Neural progenitor cell (in vitro differentiated cells): ENCODE measurements at regions not wholly inside any gene's neighbourhood (a gene's known extent, or its start where the extent isn't known, plus 50 kb on each side); places are given as distances from the start of the nearest gene placed in this dataset.

ENCODE experiments used
- EZH2 ChIP-seq: fragments of 200-600 bp; sonication (generic); IDR thresholded peaks from 2 replicates; pipeline ENCODE4 v1.6.1; 2017; ENCODE audit warnings: antibody characterized with exemption, mild to moderate bottlenecking, moderate library complexity
- EZH2phosphoT487 ChIP-seq: fragments of 200-600 bp; sonication (generic); IDR thresholded peaks from 2 replicates; pipeline ENCODE4 v1.6.1; 2017; ENCODE audit warnings: antibody characterized with exemption
- TF ChIP-seq, protein P1 (sequence below): fragments of 200-600 bp; sonication (generic); IDR thresholded peaks from 2 replicates; pipeline ENCODE4 v1.5.1; 2017; ENCODE audit warnings: antibody characterized with exemption, mild to moderate bottlenecking

DNA sequence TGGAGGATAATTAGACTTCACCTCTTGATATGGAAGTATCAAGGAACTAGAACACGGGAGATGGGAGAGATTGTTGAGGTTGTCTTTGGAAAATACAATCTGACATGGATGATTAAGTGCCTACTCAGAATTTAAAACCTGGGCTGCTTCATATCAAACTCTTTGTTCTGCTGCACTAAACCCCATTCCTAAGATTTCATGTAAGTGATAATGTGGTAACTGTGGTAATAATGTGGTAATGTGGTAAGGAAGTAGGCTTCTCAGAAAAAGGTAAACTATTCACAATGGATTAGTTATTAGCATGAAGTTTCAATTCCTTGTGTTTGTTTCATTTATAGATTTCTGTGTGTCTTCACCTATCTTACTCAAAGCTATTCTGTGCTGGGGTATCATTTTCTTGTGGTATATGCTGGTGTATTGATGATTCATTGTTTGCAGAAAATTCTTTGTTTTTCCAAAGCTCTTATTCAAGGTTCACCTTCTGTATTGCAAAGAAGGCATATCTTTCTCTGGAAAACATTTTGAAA, 129.9 kb upstream of the TAC1 start:
- TF ChIP-seq, protein P1, sequence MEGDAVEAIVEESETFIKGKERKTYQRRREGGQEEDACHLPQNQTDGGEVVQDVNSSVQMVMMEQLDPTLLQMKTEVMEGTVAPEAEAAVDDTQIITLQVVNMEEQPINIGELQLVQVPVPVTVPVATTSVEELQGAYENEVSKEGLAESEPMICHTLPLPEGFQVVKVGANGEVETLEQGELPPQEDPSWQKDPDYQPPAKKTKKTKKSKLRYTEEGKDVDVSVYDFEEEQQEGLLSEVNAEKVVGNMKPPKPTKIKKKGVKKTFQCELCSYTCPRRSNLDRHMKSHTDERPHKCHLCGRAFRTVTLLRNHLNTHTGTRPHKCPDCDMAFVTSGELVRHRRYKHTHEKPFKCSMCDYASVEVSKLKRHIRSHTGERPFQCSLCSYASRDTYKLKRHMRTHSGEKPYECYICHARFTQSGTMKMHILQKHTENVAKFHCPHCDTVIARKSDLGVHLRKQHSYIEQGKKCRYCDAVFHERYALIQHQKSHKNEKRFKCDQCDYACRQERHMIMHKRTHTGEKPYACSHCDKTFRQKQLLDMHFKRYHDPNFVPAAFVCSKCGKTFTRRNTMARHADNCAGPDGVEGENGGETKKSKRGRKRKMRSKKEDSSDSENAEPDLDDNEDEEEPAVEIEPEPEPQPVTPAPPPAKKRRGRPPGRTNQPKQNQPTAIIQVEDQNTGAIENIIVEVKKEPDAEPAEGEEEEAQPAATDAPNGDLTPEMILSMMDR: no peak
- TF ChIP-seq EZH2 (no peak), EZH2phosphoT487 (no peak)
